ENCODE measurements at regions not wholly inside any gene's neighbourhood (a gene's known extent, or its start where the extent isn't known, plus 50 kb on each side); places are given as distances from the start of the nearest gene placed in this dataset.

- Mint-ChIP-seq H3K27me3 (no peaks in the 10 kb centered on the region), H3K27ac (no peak overlapping the region), H3K4me1 (no peaks in the 10 kb centered on the region), H3K9me3 (no peaks in the 10 kb centered on the region), H3K36me3 (no peaks in the 10 kb centered on the region), H3K4me3 (no peak overlapping the region)
- DNase-seq: no peak
- CTCF ChIA-PET: no interaction called here
These were observed 126.3 kb upstream of the NRXN1 start for GRCh38 chr2:51158251-51158650.

GRCh38 chr2:51153236-51153635 lies 121.3 kb upstream of the NRXN1 start:
- Mint-ChIP-seq H3K4me3 (no peak overlapping the region), H3K27ac (no peak overlapping the region), H3K9me3 (peaks cover 10% of the 10 kb centered on the region), H3K36me3 (no peaks in the 10 kb centered on the region), H3K4me1 (no peaks in the 10 kb centered on the region), H3K27me3 (no peaks in the 10 kb centered on the region)
- DNase-seq: no peak
- CTCF ChIA-PET: no interaction called here

- Mint-ChIP-seq H3K4me3 (no peak overlapping the region), H3K27ac (no peak overlapping the region), H3K27me3 (no peaks in the 10 kb centered on the region), H3K4me1 (no peaks in the 10 kb centered on the region), H3K36me3 (no peaks in the 10 kb centered on the region), H3K9me3 (peaks cover 10% of the 10 kb centered on the region)
- DNase-seq: no peak
- CTCF ChIA-PET: no interaction called here
These were observed 119.7 kb upstream of the NRXN1 start for GRCh38 chr2:51151490-51152140.

DNA sequence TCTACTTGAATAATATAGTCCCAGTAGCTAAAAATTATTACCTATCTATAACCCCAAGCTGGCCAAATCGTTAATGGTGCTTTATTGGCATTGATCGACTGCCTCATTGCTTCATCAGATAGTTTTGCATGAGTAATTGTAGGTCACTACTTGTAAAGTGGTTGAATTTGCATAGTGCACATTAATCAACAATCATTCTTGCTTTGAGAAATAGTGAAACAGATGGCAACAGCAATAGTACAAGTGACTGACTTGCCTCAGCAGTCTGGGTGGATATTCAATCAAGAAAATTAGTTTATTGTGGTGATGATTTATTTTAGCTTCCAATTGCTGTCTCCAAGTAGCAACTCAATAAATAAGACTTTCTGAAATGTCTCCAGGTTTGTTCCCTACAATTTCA lies 117.8 kb upstream of the NRXN1 start:
- Mint-ChIP-seq H3K27ac (no peak overlapping the region), H3K36me3 (no peaks in the 10 kb centered on the region), H3K4me3 (no peak overlapping the region), H3K9me3 (peaks cover 10% of the 10 kb centered on the region), H3K27me3 (no peaks in the 10 kb centered on the region), H3K4me1 (no peaks in the 10 kb centered on the region)
- CTCF ChIA-PET: no interaction called here
- DNase-seq: no peak

- Mint-ChIP-seq H3K27ac (no peak overlapping the region), H3K4me3 (no peak overlapping the region), H3K27me3 (no peaks in the 10 kb centered on the region), H3K36me3 (no peaks in the 10 kb centered on the region), H3K4me1 (no peaks in the 10 kb centered on the region), H3K9me3 (peaks cover 4% of the 10 kb centered on the region)
- CTCF ChIA-PET: no interaction called here
- DNase-seq: no peak
These were observed 113.8 kb upstream of the NRXN1 start for GRCh38 chr2:51145761-51146160.

- no peak overlapping the region for H3K4me3 Mint-ChIP-seq
- H3K36me3 Mint-ChIP-seq: no peaks in the 10 kb centered on the region
- H3K4me1 Mint-ChIP-seq: no peaks in the 10 kb centered on the region
- no peak for DNase-seq
- H3K27me3 Mint-ChIP-seq: no peaks in the 10 kb centered on the region
- CTCF ChIA-PET: no interaction called here
- peaks cover 7% of the 10 kb centered on the region for H3K9me3 Mint-ChIP-seq
- no peak overlapping the region for H3K27ac Mint-ChIP-seq
These were observed 88.9 kb upstream of the NRXN1 start for GRCh38 chr2:51120754-51121280.

DNA sequence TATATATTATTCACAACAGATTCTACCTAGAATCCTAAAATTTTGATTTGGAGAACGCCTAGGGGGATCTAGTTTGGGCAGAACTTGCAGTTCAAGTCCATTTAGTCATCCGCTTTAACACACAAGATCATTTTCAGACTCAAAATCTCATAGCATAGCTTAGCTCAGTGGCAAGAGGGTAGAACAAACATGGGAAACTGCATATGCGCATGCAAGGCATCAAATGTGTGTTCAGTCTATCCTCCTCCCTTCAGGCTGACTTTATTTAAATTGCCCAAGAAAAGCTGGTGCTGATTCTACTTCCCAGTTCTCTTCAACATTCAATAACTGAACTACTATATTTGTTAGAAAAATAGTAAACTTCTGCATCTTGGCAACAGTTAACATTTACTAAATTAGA lies 79.6 kb upstream of the NRXN1 start:
- Mint-ChIP-seq H3K9me3 (peaks cover 2% of the 10 kb centered on the region), H3K4me3 (no peak overlapping the region), H3K27me3 (no peaks in the 10 kb centered on the region), H3K27ac (no peak overlapping the region), H3K4me1 (no peaks in the 10 kb centered on the region), H3K36me3 (no peaks in the 10 kb centered on the region)
- DNase-seq: no peak
- CTCF ChIA-PET: no interaction called here

- DNase-seq: no peak
- Mint-ChIP-seq H3K27ac (no peak overlapping the region), H3K36me3 (no peaks in the 10 kb centered on the region), H3K9me3 (no peaks in the 10 kb centered on the region), H3K27me3 (no peaks in the 10 kb centered on the region), H3K4me1 (no peaks in the 10 kb centered on the region), H3K4me3 (no peak overlapping the region)
- CTCF ChIA-PET: no interaction called here
These were observed 76.9 kb upstream of the NRXN1 start for GRCh38 chr2:51108794-51109193.

DNA sequence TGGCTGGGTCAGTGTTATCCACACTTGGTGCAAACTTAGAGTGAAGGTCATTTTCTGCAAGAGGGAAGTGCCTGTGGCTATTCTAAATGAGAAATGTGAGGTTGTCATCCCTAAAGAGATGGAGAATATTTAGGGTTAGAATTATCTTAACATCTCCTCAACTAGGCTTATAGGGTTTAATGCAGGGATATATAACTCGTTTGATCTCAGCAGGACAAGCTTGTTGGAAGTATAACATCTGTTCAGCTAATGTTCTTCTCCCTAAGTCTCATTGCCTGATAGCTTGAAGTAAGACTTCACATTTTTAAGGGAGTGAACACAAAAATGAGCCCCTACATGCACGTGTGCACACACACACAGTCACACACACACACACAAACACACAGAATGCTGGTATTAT lies 75.9 kb upstream of the NRXN1 start:
- H3K9me3 Mint-ChIP-seq: no peaks in the 10 kb centered on the region
- no peaks in the 10 kb centered on the region for H3K4me1 Mint-ChIP-seq
- no peak for DNase-seq
- H3K27ac Mint-ChIP-seq: no peak overlapping the region
- H3K36me3 Mint-ChIP-seq: no peaks in the 10 kb centered on the region
- CTCF ChIA-PET: no interaction called here
- H3K27me3 Mint-ChIP-seq: no peaks in the 10 kb centered on the region
- H3K4me3 Mint-ChIP-seq: no peak overlapping the region

GRCh38 chr2:51105811-51106210 lies 73.9 kb upstream of the NRXN1 start:
- H3K27me3 Mint-ChIP-seq: no peaks in the 10 kb centered on the region
- H3K36me3 Mint-ChIP-seq: no peaks in the 10 kb centered on the region
- DNase-seq: no peak
- H3K9me3 Mint-ChIP-seq: no peaks in the 10 kb centered on the region
- no peak overlapping the region for H3K4me3 Mint-ChIP-seq
- no peaks in the 10 kb centered on the region for H3K4me1 Mint-ChIP-seq
- no peak overlapping the region for H3K27ac Mint-ChIP-seq
- CTCF ChIA-PET: no interaction called here

DNA sequence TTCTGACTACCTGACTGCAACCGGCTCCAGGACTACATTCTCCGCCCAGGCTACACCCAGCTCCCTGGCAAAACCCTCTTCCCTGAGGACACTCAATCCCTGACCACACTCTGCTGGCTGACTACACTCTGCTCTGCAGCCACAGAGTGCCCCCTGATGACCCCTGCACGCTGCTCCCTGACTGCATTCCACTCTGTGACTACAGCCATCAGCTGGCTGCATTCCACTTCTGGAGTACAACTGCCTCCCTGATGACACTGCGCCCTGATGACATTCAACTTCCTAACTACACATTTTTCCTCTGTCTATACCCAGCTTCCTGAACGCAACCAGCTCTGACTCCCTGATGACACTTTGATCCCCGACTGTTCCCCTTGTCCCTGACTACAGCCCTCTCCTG lies 71.3 kb upstream of the NRXN1 start:
- DNase-seq: no peak
- H3K4me3 Mint-ChIP-seq: no peak overlapping the region
- H3K27me3 Mint-ChIP-seq: no peaks in the 10 kb centered on the region
- no peak overlapping the region for H3K27ac Mint-ChIP-seq
- CTCF ChIA-PET: interaction anchor here (0.6 kb wide), 1 partner anchor 10 kb away, joined by 3 read pairs; no protein-coding TSS in a partner anchor
- no peaks in the 10 kb centered on the region for H3K4me1 Mint-ChIP-seq
- peaks cover 4% of the 10 kb centered on the region for H3K9me3 Mint-ChIP-seq
- no peaks in the 10 kb centered on the region for H3K36me3 Mint-ChIP-seq

DNA sequence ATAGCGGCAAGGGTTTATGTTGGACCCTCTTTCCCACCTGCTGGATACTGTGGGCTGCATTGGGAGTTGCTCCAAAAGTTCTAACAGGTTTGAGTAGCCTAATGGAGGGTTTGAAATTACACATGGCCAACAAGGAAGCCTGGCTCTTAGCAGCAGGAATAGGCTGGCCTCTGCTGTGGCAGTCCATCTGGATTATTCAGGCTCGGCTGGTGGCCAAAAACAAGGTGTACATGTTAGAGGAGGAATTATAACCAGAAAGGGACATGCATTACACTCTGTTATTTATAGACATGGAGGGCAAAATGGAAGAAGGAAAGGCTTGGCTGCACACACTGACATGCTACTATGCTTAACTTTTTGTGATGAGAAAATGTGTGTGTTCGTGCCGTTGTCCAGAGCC lies 61.1 kb upstream of the NRXN1 start:
- H3K27me3 Mint-ChIP-seq: no peaks in the 10 kb centered on the region
- no peak for DNase-seq
- no peaks in the 10 kb centered on the region for H3K4me1 Mint-ChIP-seq
- peaks cover 14% of the 10 kb centered on the region for H3K9me3 Mint-ChIP-seq
- H3K36me3 Mint-ChIP-seq: no peaks in the 10 kb centered on the region
- H3K27ac Mint-ChIP-seq: no peak overlapping the region
- CTCF ChIA-PET: no interaction called here
- H3K4me3 Mint-ChIP-seq: no peak overlapping the region

GRCh38 chr2:51085420-51086068 lies 53.6 kb upstream of the NRXN1 start:
- Mint-ChIP-seq H3K4me3 (no peak overlapping the region), H3K36me3 (no peaks in the 10 kb centered on the region)
- CTCF ChIA-PET: no interaction called here

GRCh38 chr2:51084750-51085149 lies 52.8 kb upstream of the NRXN1 start:
- Mint-ChIP-seq H3K4me3 (no peak overlapping the region), H3K9me3 (peaks cover 10% of the 10 kb centered on the region), H3K27me3 (no peaks in the 10 kb centered on the region), H3K27ac (no peak overlapping the region), H3K4me1 (no peaks in the 10 kb centered on the region), H3K36me3 (no peaks in the 10 kb centered on the region)
- no peak for DNase-seq
- CTCF ChIA-PET: no interaction called here

More at GRCh38 chr2:51085420-51086068, 53.6 kb upstream of the NRXN1 start:
- Mint-ChIP-seq H3K27me3 (no peaks in the 10 kb centered on the region), H3K9me3 (peaks cover 10% of the 10 kb centered on the region), H3K4me1 (no peaks in the 10 kb centered on the region), H3K27ac (no peak overlapping the region)
- no peak for DNase-seq
